ENCODE measurements at regions not wholly inside any gene's neighbourhood (a gene's known extent, or its start where the extent isn't known, plus 50 kb on each side); places are given as distances from the start of the nearest gene placed in this dataset.

- H3F3A ChIP-seq (ENCODE audit: control insufficient read depth, insufficient read depth), result no peaks in the 10 kb centered on the region
- TF ChIP-seq EZH2phosphoT487 (IDR thresholded peaks at IDR 0.05; ENCODE audit: borderline replicate concordance, low read length) (no peak), CTCF (IDR thresholded peaks at IDR 0.05; ENCODE audit: low read depth, low read length, poor library complexity, severe bottlenecking) (no peak)
- no peak overlapping the region for H3K4me3 ChIP-seq (ENCODE audit: low read length)
- H3K9me3 ChIP-seq (ENCODE audit: control insufficient read depth, insufficient read depth, low read length), result no peaks in the 10 kb centered on the region
- no peaks in the 10 kb centered on the region for H4K20me1 ChIP-seq (ENCODE audit: control insufficient read depth, insufficient read depth, low read depth, low read length)
- H3K36me3 ChIP-seq (ENCODE audit: control insufficient read depth, low read length), result no peaks in the 10 kb centered on the region
- H3K79me2 ChIP-seq (ENCODE audit: control insufficient read depth, low read length), result no peaks in the 10 kb centered on the region
- no peaks in the 10 kb centered on the region for H3K4me1 ChIP-seq (ENCODE audit: control insufficient read depth, low read length)
- H3K4me2 ChIP-seq (ENCODE audit: low read length), result no peak overlapping the region
- no peak overlapping the region for H3K27ac ChIP-seq (ENCODE audit: low read depth, low read length)
- no peaks in the 10 kb centered on the region for H3K27me3 ChIP-seq (ENCODE audit: control insufficient read depth, low read length)
- no peaks in the 10 kb centered on the region for H3K9me2 ChIP-seq (replicated peaks; ENCODE audit: control insufficient read depth, low read length)
Measured at GRCh38 chr3:1703169-1703568, 395.5 kb upstream of the CNTN4 start.

- no peaks in the 10 kb centered on the region for H3K27me3 ChIP-seq (ENCODE audit: control insufficient read depth, low read length)
- no peaks in the 10 kb centered on the region for H3K36me3 ChIP-seq (ENCODE audit: control insufficient read depth, low read length)
- no peaks in the 10 kb centered on the region for H3F3A ChIP-seq (ENCODE audit: control insufficient read depth, insufficient read depth)
- H3K9me2 ChIP-seq (replicated peaks; ENCODE audit: control insufficient read depth, low read length), result no peaks in the 10 kb centered on the region
- no peaks in the 10 kb centered on the region for H3K9me3 ChIP-seq (ENCODE audit: control insufficient read depth, insufficient read depth, low read length)
- H3K4me3 ChIP-seq (ENCODE audit: low read length), result no peak overlapping the region
- no peak overlapping the region for H3K4me2 ChIP-seq (ENCODE audit: low read length)
- H3K4me1 ChIP-seq (ENCODE audit: control insufficient read depth, low read length), result no peaks in the 10 kb centered on the region
- H3K27ac ChIP-seq (ENCODE audit: low read depth, low read length), result no peak overlapping the region
- TF ChIP-seq EZH2phosphoT487 (IDR thresholded peaks at IDR 0.05; ENCODE audit: borderline replicate concordance, low read length), result no peak
- TF ChIP-seq CTCF (IDR thresholded peaks at IDR 0.05; ENCODE audit: low read depth, low read length, poor library complexity, severe bottlenecking), result no peak
- no peaks in the 10 kb centered on the region for H4K20me1 ChIP-seq (ENCODE audit: control insufficient read depth, insufficient read depth, low read depth, low read length)
- H3K79me2 ChIP-seq (ENCODE audit: control insufficient read depth, low read length), result no peaks in the 10 kb centered on the region
Measured at GRCh38 chr3:1710663-1711062, 388.0 kb upstream of the CNTN4 start.

GRCh38 chr3:1717524-1717923, 381.1 kb upstream of the CNTN4 start:
- no peak overlapping the region for H3K4me3 ChIP-seq (ENCODE audit: low read length)
- TF ChIP-seq CTCF (IDR thresholded peaks at IDR 0.05; ENCODE audit: low read depth, low read length, poor library complexity, severe bottlenecking) (no peak), EZH2phosphoT487 (IDR thresholded peaks at IDR 0.05; ENCODE audit: borderline replicate concordance, low read length) (no peak)

GRCh38 chr3:1723726-1724125, 374.9 kb upstream of the CNTN4 start:
- TF ChIP-seq CTCF (IDR thresholded peaks at IDR 0.05; ENCODE audit: low read depth, low read length, poor library complexity, severe bottlenecking), result no peak
- no peak for TF ChIP-seq EZH2phosphoT487 (IDR thresholded peaks at IDR 0.05; ENCODE audit: borderline replicate concordance, low read length)
- Histone ChIP-seq H4K20me1 (ENCODE audit: control insufficient read depth, insufficient read depth, low read depth, low read length) (no peaks in the 10 kb centered on the region), H3K4me1 (ENCODE audit: control insufficient read depth, low read length) (no peaks in the 10 kb centered on the region)

More at GRCh38 chr3:1717524-1717923, 381.1 kb upstream of the CNTN4 start:
- H3K27me3 ChIP-seq (ENCODE audit: control insufficient read depth, low read length), result no peaks in the 10 kb centered on the region
- H4K20me1 ChIP-seq (ENCODE audit: control insufficient read depth, insufficient read depth, low read depth, low read length), result no peaks in the 10 kb centered on the region
- H3K27ac ChIP-seq (ENCODE audit: low read depth, low read length), result no peak overlapping the region
- H3K4me1 ChIP-seq (ENCODE audit: control insufficient read depth, low read length), result no peaks in the 10 kb centered on the region
- H3K36me3 ChIP-seq (ENCODE audit: control insufficient read depth, low read length), result no peaks in the 10 kb centered on the region
- no peaks in the 10 kb centered on the region for H3K9me3 ChIP-seq (ENCODE audit: control insufficient read depth, insufficient read depth, low read length)
- H3K4me2 ChIP-seq (ENCODE audit: low read length), result no peak overlapping the region
- H3K9me2 ChIP-seq (replicated peaks; ENCODE audit: control insufficient read depth, low read length), result no peaks in the 10 kb centered on the region
- H3K79me2 ChIP-seq (ENCODE audit: control insufficient read depth, low read length), result no peaks in the 10 kb centered on the region
- no peaks in the 10 kb centered on the region for H3F3A ChIP-seq (ENCODE audit: control insufficient read depth, insufficient read depth)

More at GRCh38 chr3:1723726-1724125, 374.9 kb upstream of the CNTN4 start:
- Histone ChIP-seq H3K27me3 (ENCODE audit: control insufficient read depth, low read length) (no peaks in the 10 kb centered on the region), H3K36me3 (ENCODE audit: control insufficient read depth, low read length) (no peaks in the 10 kb centered on the region), H3K4me3 (ENCODE audit: low read length) (no peak overlapping the region), H3K79me2 (ENCODE audit: control insufficient read depth, low read length) (no peaks in the 10 kb centered on the region), H3K27ac (ENCODE audit: low read depth, low read length) (no peak overlapping the region), H3K9me2 (replicated peaks; ENCODE audit: control insufficient read depth, low read length) (no peaks in the 10 kb centered on the region), H3K9me3 (ENCODE audit: control insufficient read depth, insufficient read depth, low read length) (no peaks in the 10 kb centered on the region), H3K4me2 (ENCODE audit: low read length) (no peak overlapping the region), H3F3A (ENCODE audit: control insufficient read depth, insufficient read depth) (no peaks in the 10 kb centered on the region)
